ENCODE measurements at regions not wholly inside any gene's neighbourhood (a gene's known extent, or its start where the extent isn't known, plus 50 kb on each side); places are given as distances from the start of the nearest gene placed in this dataset.
"Not testable (repeated sequence)": the region's sequence is repeated elsewhere in the genome, so short reads cannot be mapped to it uniquely, and the experiment has no call there.

- DNase-seq, result no peak
Measured at GRCh38 chr13:99693852-99694611, 192.8 kb downstream of the TM9SF2 start.

- DNase-seq, result no peak
Measured at GRCh38 chr13:99693351-99693750, 192.1 kb downstream of the TM9SF2 start.

GRCh38 chr13:99692854-99693253 lies 191.6 kb downstream of the TM9SF2 start:
- DNase-seq, result no peak

DNA sequence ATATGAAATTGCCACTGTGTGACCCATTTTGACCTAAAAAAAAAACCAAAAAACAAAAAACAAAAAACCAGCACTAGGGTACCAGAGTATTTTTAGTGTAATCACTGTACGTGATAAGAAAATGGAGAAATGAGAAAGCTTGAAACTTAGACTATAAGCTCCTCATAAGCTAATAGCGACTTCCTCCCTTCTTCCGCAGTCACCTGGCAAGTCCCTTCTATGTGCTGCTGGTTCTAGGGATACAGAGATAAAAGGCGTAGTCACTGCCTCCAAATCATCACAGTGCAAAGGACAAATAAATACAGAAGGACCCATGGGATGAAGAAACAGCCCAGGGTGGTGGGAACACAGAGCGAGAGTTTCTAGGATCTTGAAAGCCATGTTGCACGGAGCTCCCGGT lies 190.3 kb downstream of the TM9SF2 start:
- no peak for DNase-seq

- DNase-seq, result no peak
Measured at GRCh38 chr13:99690426-99691174, 189.3 kb downstream of the TM9SF2 start.

- DNase-seq, result no peak
Measured at GRCh38 chr13:99689955-99690354, 188.7 kb downstream of the TM9SF2 start.

- DNase-seq, result no peak
Measured at GRCh38 chr13:99688776-99689175, 187.5 kb downstream of the TM9SF2 start.

GRCh38 chr13:99687723-99688397 lies 186.6 kb downstream of the TM9SF2 start:
- no peak for DNase-seq

GRCh38 chr13:99686944-99687411 lies 185.7 kb downstream of the TM9SF2 start:
- no peak for DNase-seq

DNA sequence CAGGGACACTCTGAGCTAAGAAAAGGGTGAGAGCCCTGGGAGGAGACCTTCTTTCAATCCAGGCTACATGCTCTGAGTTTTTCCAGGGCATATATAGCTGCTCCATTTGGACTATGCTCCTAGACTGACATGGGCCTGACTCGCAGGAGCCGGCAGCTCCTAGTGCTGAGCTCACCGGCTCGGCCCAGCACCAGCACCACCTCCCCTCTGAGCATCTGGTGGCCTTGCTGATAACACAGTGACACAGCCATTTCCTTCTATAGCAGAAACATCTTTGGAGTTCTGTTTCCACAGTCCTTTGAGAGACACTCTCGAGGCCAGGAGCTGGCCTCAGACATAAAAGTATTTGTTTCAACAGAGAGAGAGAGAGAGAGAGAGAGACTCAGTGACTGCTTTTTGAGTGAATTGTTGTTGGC lies 184.9 kb downstream of the TM9SF2 start:
- DNase-seq, result no peak

DNA sequence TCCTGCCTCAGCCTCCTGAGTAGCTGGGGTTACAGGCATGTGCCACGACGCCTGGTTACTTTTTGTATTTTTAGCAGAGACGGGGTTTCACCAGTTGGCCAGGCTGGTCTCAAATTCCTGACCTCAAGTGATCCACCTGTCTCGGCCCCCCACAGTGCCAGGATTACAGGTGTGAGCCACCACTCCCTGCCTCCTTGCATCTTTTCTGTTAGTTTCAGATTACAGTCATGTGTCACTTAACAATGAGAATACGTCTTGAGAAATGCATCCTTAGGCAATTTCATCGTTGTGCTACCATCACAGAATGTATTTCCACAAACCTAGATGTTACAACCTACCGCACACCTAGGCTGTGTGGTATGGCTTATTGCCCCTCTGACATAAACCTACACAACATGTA lies 180.4 kb downstream of the TM9SF2 start:
- no peak for DNase-seq

- DNase-seq, result no peak
Measured at GRCh38 chr13:99677116-99677951, 176.1 kb downstream of the TM9SF2 start.

GRCh38 chr13:99671746-99672145 lies 170.5 kb downstream of the TM9SF2 start:
- DNase-seq, result no peak

DNA sequence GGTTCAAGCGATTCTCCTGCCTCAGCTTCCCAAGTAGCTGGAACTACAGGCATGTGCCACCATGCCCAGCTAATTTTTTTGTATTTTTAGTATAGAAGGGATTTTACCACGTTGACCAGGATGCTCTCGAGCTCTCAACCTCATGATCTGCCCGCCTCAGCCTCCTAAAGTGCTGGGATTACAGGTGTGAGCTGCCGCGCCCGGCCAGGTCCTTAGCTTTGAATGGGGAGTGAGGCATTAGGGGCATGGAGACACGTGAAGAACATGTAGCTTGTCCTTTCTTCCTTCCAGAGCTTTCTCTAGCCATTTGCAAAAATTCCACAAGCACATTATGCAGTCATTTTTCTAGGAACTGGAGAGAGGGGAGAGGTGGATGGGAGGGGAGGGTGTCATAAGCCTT lies 167.8 kb downstream of the TM9SF2 start:
- not testable (repeated sequence) for DNase-seq

DNA sequence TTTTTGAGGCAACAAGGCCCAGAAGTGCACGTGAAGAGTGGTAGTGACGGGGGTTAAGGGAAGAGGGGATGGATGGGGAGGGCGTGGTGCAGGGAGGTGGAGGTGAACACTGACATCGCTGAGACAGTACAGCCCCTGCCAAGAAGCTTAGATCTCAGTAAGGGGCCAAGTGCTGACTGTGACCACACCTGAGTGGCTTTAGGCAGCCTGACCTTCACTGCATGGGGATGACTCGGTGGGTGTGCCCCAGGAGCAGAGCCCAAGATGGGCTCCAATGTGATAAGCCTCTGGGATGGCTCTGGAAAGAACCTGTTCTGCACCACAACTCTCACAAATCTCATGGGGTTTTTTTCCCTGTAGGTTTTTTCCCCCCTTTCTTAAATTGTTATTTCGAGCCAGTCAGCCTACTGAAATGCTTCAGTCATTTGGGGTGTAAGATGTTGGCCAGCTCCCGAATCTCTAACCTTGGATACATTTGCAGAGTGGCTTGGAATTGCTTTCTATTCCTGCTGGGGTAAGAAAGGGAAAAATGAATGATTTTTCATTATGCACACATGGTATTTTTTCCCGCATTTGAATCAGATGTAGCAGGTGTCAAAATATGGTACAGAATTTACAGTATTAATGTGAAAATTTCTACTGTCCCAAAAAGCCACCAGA lies 165.0 kb downstream of the TM9SF2 start:
- no peak for DNase-seq

DNA sequence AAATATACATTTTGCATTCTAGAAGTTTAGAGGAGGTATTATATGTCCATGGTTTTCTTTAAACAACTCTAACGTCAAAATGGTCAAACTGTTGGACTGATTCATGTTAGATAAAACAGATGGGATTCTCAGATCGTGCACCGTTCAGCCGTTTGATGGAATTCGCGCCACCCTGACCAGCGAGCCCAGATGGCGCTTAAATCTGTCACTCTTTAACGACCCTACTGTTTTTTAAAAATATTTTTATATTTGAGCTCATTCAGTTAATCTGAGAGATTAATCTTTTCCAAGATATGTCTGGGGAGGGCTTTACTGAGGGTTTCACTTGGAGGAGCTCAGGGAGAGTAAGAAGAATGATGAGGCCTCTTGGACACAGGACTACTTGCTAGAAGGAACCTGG lies 164.4 kb downstream of the TM9SF2 start:
- DNase-seq, result no peak

DNA sequence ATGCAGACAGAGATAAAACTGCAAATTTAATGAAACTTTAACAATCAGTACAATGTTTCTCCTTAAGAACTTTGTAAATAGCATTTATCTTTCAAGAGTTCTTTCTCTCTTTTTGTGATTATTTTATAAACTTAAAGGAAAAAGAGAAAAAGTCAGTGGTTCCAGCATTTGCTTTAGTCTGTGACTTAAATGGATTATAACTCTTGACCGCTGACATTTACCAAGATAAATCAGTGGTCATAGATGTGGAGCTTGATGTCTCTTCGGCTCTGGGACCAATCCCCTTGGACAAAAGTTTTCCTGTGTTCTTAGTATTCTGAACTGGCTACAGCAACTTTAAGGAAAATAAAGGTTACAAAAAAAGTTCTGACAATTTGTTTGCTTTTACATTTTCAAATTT lies 162.6 kb downstream of the TM9SF2 start:
- DNase-seq, result no peak

DNA sequence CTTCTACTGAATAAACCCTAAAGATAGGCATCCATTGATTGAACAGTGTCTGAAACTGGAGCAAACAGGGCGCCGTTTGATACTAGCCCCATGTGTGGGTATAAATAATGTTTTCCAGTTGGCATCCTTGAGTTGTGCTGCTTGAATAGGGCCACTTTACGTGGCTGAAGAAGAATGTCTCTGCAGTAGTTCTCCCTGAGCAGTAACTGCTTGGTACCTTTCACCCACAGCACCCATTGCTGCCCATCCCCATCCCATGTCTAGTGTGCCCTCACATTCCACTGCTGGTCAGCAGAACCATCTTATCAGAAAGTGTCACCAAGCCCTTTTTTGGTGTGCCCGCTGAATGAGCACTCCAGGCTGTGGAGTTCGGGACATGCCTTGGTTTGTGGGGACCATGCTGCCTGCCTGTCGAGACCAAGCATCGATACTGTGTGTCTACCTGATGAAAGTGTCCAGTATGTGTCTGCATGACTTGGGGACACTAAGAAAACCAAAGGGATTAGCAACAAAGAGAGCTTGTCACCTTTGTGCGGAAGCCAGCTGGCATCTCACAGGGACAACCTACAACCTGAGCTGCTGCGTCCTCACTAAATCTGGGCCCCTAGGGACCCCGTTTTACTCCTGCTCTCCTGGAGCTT lies 162.0 kb downstream of the TM9SF2 start:
- no peak for DNase-seq

- DNase-seq, result no peak
Measured at GRCh38 chr13:99662678-99663077, 161.4 kb downstream of the TM9SF2 start.

DNA sequence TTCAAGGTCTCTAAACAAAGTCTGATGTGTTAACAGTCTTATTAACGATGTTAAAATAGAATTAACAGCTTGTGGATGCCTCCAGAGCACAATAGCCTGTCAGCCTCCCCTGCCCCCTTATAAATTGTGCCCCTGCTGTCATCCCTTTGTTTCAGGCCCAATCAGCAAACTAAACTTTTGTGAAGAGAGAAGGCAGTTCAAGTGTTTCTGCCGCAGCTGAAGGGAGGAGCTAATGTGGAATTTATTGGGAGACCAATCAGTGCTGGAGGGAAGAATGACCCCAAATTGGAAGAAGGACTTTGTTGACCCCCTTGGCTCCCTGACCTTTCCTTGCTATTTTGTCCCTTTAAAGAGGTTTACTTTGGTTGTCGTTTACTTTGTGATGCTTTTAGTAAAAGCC lies 160.5 kb downstream of the TM9SF2 start:
- DNase-seq, result no peak

- DNase-seq, result no peak
Measured at GRCh38 chr13:99659866-99660554, 158.7 kb downstream of the TM9SF2 start.
